Ishikawa (cell line): ENCODE measurements at regions not wholly inside any gene's neighbourhood (a gene's known extent, or its start where the extent isn't known, plus 50 kb on each side); places are given as distances from the start of the nearest gene placed in this dataset.

Experiments used
- CEBPB ChIP-seq: IDR thresholded peaks from 2 replicates; pipeline ENCODE4 v1.6.1; 2012
- CREB1 ChIP-seq: IDR thresholded peaks from 2 replicates; pipeline ENCODE4 v1.6.1; 2012; ENCODE audit warnings: low read depth
- EGR1 ChIP-seq: IDR thresholded peaks from 2 replicates; pipeline ENCODE4 v1.6.1; 2012
- EP300 ChIP-seq: IDR thresholded peaks from 2 replicates; pipeline ENCODE4 v1.6.1; 2012; ENCODE audit warnings: borderline replicate concordance
- NFIC ChIP-seq: IDR thresholded peaks from 2 replicates; pipeline ENCODE4 v1.6.1; 2012
- RAD21 ChIP-seq: IDR thresholded peaks from 2 replicates; pipeline ENCODE4 v1.6.1; 2012; ENCODE audit warnings: low read depth
- REST ChIP-seq: IDR thresholded peaks from 2 replicates; pipeline ENCODE4 v1.6.1; 2012; ENCODE audit warnings: low read depth, mild to moderate bottlenecking
- TAF1 ChIP-seq: IDR thresholded peaks from 2 replicates; pipeline ENCODE4 v1.6.1; 2012; ENCODE audit warnings: low read depth, mild to moderate bottlenecking
- TCF12 ChIP-seq: IDR thresholded peaks from 2 replicates; pipeline ENCODE4 v1.6.1; 2012; ENCODE audit warnings: low read depth
- TEAD4 ChIP-seq: IDR thresholded peaks from 2 replicates; pipeline ENCODE4 v1.6.1; 2012
- YY1 ChIP-seq: IDR thresholded peaks from 2 replicates; pipeline ENCODE4 v1.6.1; 2012; ENCODE audit warnings: low read depth
- ZBTB7A ChIP-seq: IDR thresholded peaks from 2 replicates; pipeline ENCODE4 v1.6.1; 2012; ENCODE audit warnings: low read depth
- TF ChIP-seq, protein P1 (sequence below): IDR thresholded peaks from 2 replicates; pipeline ENCODE4 v1.6.1; 2012
- TF ChIP-seq, protein P2 (sequence below): IDR thresholded peaks from 2 replicates; pipeline ENCODE4 v1.6.1; 2012

- TF ChIP-seq EGR1, result no peak
- TF ChIP-seq TAF1, result no peak
Measured at GRCh38 chr13:83498045-83498444, 384.2 kb downstream of the SLITRK1 start.

DNA sequence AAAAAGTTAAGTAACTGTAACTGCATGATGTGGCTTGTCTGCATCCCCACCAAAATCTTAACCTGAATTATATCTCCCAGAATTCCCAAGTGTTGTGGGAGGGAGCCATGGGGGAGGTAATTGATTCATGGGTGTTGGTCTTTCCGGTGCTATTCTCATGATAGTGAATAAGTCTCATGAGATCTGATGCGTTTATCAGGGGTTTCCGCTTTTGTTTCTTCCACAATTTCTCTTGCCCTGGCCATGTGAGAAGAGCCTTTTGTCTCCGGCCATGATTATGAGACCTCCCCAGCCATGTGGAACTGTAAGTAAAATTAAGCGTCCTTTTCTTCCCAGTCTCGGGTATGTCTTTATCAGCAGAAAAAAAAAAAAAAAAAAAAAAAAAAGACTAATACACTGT is 385.8 kb downstream of the SLITRK1 start:
- TF ChIP-seq ZBTB7A (no peak), YY1 (no peak), CREB1 (no peak), RAD21 (no peak), EGR1 (no peak), TCF12 (no peak), NFIC (no peak), REST (no peak)

- TF ChIP-seq EGR1 (no peak), REST (no peak), RAD21 (no peak), CREB1 (no peak), ZBTB7A (no peak), TEAD4 (no peak), NFIC (no peak), CEBPB (no peak), YY1 (no peak), EP300 (no peak)
- TF ChIP-seq, protein P1, sequence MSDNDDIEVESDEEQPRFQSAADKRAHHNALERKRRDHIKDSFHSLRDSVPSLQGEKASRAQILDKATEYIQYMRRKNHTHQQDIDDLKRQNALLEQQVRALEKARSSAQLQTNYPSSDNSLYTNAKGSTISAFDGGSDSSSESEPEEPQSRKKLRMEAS, result no peak
- TF ChIP-seq, protein P2, sequence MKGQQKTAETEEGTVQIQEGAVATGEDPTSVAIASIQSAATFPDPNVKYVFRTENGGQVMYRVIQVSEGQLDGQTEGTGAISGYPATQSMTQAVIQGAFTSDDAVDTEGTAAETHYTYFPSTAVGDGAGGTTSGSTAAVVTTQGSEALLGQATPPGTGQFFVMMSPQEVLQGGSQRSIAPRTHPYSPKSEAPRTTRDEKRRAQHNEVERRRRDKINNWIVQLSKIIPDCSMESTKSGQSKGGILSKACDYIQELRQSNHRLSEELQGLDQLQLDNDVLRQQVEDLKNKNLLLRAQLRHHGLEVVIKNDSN, result no peak
Measured at GRCh38 chr13:83485101-83485500, 397.2 kb downstream of the SLITRK1 start.

- TF ChIP-seq, protein P2, result no peak
- TF ChIP-seq YY1, result no peak
- no peak for TF ChIP-seq RAD21
- TF ChIP-seq TCF12, result no peak
- no peak for TF ChIP-seq EP300
- no peak for TF ChIP-seq CEBPB
- TF ChIP-seq CREB1, result no peak
- no peak for TF ChIP-seq NFIC
Measured at GRCh38 chr13:83471011-83471410, 411.3 kb downstream of the SLITRK1 start.

GRCh38 chr13:83470133-83470797 is 412.0 kb downstream of the SLITRK1 start:
- TF ChIP-seq REST (no peak), ZBTB7A (no peak)
- TF ChIP-seq, protein P2, result no peak

GRCh38 chr13:83453723-83454122 is 428.6 kb downstream of the SLITRK1 start:
- TF ChIP-seq NFIC, result no peak
- no peak for TF ChIP-seq EP300
- TF ChIP-seq, protein P2, result no peak
- no peak for TF ChIP-seq CREB1
- TF ChIP-seq TCF12, result no peak
- TF ChIP-seq TEAD4, result no peak
- TF ChIP-seq, protein P1, result no peak
